ENCODE measurements at regions not wholly inside any gene's neighbourhood (a gene's known extent, or its start where the extent isn't known, plus 50 kb on each side); places are given as distances from the start of the nearest gene placed in this dataset.

GRCh38 chr5:135208903-135209721 is 175.1 kb upstream of the PITX1 start:
- H3K4me1 ChIP-seq: no peaks in the 10 kb centered on the region
- no peak overlapping the region for H3K4me3 ChIP-seq
- WGBS, 2 donors: 59 to 68% methylated on average over 9 to 11 of the region's 11 CpGs
- H3K9me3 ChIP-seq: peaks cover 0 to under 1% (median 0%) of the 10 kb centered on the region in 4 donors
- H3K36me3 ChIP-seq: no peaks in the 10 kb centered on the region
- H3K27ac ChIP-seq: no peak overlapping the region
- H3K27me3 ChIP-seq: no peaks in the 10 kb centered on the region
- no peak for TF ChIP-seq EP300 (IDR thresholded peaks at IDR 0.05)
- no peak for TF ChIP-seq CTCF (IDR thresholded peaks at IDR 0.05)
- TF ChIP-seq POLR2A (IDR thresholded peaks at IDR 0.05): no peak
- DNase-seq (ENCODE audit: low spot score in 2 of 2): no peak

- 66 to 78% methylated on average over 2 of the region's 2 CpGs for WGBS, 2 donors
Observed at GRCh38 chr5:135208555-135208902, 174.5 kb upstream of the PITX1 start.

GRCh38 chr5:135207866-135208265 is 173.8 kb upstream of the PITX1 start:
- 42 to 52% methylated on average over 6 of the region's 6 CpGs for WGBS, 2 donors

More at GRCh38 chr5:135208555-135208902, 174.5 kb upstream of the PITX1 start:
- Histone ChIP-seq H3K4me1 (no peaks in the 10 kb centered on the region), H3K27me3 (no peaks in the 10 kb centered on the region), H3K36me3 (no peaks in the 10 kb centered on the region), H3K4me3 (no peak overlapping the region), H3K9me3 (peaks cover 0 to 6% (median 0%) of the 10 kb centered on the region in 4 donors), H3K27ac (no peak overlapping the region)
- TF ChIP-seq POLR2A (IDR thresholded peaks at IDR 0.05) (no peak), CTCF (IDR thresholded peaks at IDR 0.05) (no peak), EP300 (IDR thresholded peaks at IDR 0.05) (no peak)
- DNase-seq (ENCODE audit: low spot score in 2 of 2): no peak

GRCh38 chr5:135206862-135207261 is 172.8 kb upstream of the PITX1 start:
- WGBS, 2 donors: 93 to 94% methylated on average over 3 of the region's 3 CpGs
- DNase-seq (ENCODE audit: low spot score in 2 of 2): no peak

More at GRCh38 chr5:135207866-135208265, 173.8 kb upstream of the PITX1 start:
- H3K4me1 ChIP-seq: no peaks in the 10 kb centered on the region
- H3K4me3 ChIP-seq: no peak overlapping the region
- no peak for DNase-seq (ENCODE audit: low spot score in 2 of 2)
- TF ChIP-seq POLR2A (IDR thresholded peaks at IDR 0.05) (no peak), CTCF (IDR thresholded peaks at IDR 0.05) (no peak), EP300 (IDR thresholded peaks at IDR 0.05) (no peak)
- no peaks in the 10 kb centered on the region for H3K36me3 ChIP-seq
- H3K27me3 ChIP-seq: no peaks in the 10 kb centered on the region
- peaks cover 0 to 12% (median 0%) of the 10 kb centered on the region in 4 donors for H3K9me3 ChIP-seq
- no peak overlapping the region for H3K27ac ChIP-seq

More at GRCh38 chr5:135206862-135207261, 172.8 kb upstream of the PITX1 start:
- H3K4me1 ChIP-seq: no peaks in the 10 kb centered on the region
- H3K4me3 ChIP-seq: no peak overlapping the region
- H3K36me3 ChIP-seq: no peaks in the 10 kb centered on the region
- no peaks in the 10 kb centered on the region for H3K27me3 ChIP-seq
- peaks cover 0 to 22% (median 2%) of the 10 kb centered on the region in 4 donors for H3K9me3 ChIP-seq
- no peak overlapping the region for H3K27ac ChIP-seq
- TF ChIP-seq CTCF (IDR thresholded peaks at IDR 0.05) (no peak), EP300 (IDR thresholded peaks at IDR 0.05) (no peak)
